H1 (cell line): ENCODE measurements at regions not wholly inside any gene's neighbourhood (a gene's known extent, or its start where the extent isn't known, plus 50 kb on each side); places are given as distances from the start of the nearest gene placed in this dataset.

Source experiments
- CHD7 ChIP-seq: fragments of 300-600 bp; sonication (generic); IDR thresholded peaks from 2 replicates; pipeline ENCODE4 v1.7.1; 2012; ENCODE audit warnings: low read length, moderate library complexity, mild to moderate bottlenecking, inconsistent platforms; ENCODE audit not compliant: insufficient replicate concordance
- JUN ChIP-seq: IDR thresholded peaks from 2 replicates; pipeline ENCODE4 v1.6.1; 2011; ENCODE audit warnings: low read depth, mild to moderate bottlenecking, improper control_type of control experiment, low read length

- TF ChIP-seq CHD7 = no peak
- no peak for TF ChIP-seq JUN
Observed at GRCh38 chr14:97432586-97432985, 635.4 kb downstream of the VRK1 start (continued).
